ENCODE measurements at regions not wholly inside any gene's neighbourhood (a gene's known extent, or its start where the extent isn't known, plus 50 kb on each side); places are given as distances from the start of the nearest gene placed in this dataset.
A peak's percentile ranks its signal among the peaks of the same experiment; 100 is the strongest.

DNA sequence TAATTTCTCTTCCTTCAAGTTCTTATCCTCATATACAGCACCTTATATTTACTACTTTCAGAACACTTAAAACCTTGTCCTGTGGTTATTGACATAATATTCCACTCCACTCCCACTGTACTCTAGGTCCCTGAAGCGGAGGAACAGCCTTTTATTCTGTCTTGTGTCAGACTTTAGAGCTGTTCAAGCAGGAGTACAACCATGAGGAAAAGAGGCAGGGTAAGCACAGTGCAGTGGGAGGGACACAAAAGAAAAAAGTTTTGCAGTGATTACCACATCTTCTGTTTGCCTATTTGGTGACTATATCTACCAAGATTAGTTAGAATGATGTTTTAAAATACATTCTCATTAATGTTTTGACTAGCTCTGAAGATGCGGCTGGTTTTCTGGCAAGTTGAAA lies 122.0 kb upstream of the CEP126 start:
- no peak overlapping the region for H3K18ac ChIP-seq (ENCODE audit: low read depth, low read length)
- no peak overlapping the region for H3K27ac ChIP-seq (ENCODE audit: insufficient read depth, low read length)
- no peak overlapping the region for H4K5ac ChIP-seq (ENCODE audit: low read depth, low read length)
- no peak overlapping the region for H2BK5ac ChIP-seq (ENCODE audit: low read depth, low read length, poor library complexity, severe bottlenecking)
- H2BK20ac ChIP-seq (ENCODE audit: low read depth, low read length), result no peak overlapping the region
- no peak overlapping the region for H2AFZ ChIP-seq (replicated peaks; ENCODE audit: low read length, poor library complexity)
- no peak overlapping the region for H3K9ac ChIP-seq (ENCODE audit: low read depth, low read length)
- no peaks in the 10 kb centered on the region for H3K79me1 ChIP-seq (ENCODE audit: low read depth in 1 of 2, low read length in 2 of 2)
- H3K23ac ChIP-seq (ENCODE audit: low read depth, low read length), result no peak overlapping the region
- no peak overlapping the region for H2BK120ac ChIP-seq (ENCODE audit: low read depth, low read length)
- peak overlapping the region; percentile 37; the same call in 1 of the 2 replicates for H3K4ac ChIP-seq (ENCODE audit: low read depth, low read length)
- no peak for TF ChIP-seq MXI1 (IDR thresholded peaks at IDR 0.05; ENCODE audit: borderline replicate concordance, low read depth, low read length)
- TF ChIP-seq BHLHE40 (IDR thresholded peaks at IDR 0.05; ENCODE audit: low read depth, low read length), result no peak
- TF ChIP-seq, protein P1, sequence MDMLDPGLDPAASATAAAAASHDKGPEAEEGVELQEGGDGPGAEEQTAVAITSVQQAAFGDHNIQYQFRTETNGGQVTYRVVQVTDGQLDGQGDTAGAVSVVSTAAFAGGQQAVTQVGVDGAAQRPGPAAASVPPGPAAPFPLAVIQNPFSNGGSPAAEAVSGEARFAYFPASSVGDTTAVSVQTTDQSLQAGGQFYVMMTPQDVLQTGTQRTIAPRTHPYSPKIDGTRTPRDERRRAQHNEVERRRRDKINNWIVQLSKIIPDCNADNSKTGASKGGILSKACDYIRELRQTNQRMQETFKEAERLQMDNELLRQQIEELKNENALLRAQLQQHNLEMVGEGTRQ (IDR thresholded peaks at IDR 0.05; ENCODE audit: low read depth, low read length), result no peak
- no peak for TF ChIP-seq SMC3 (IDR thresholded peaks at IDR 0.05; ENCODE audit: low read depth, low read length)
- TF ChIP-seq, protein P2, sequence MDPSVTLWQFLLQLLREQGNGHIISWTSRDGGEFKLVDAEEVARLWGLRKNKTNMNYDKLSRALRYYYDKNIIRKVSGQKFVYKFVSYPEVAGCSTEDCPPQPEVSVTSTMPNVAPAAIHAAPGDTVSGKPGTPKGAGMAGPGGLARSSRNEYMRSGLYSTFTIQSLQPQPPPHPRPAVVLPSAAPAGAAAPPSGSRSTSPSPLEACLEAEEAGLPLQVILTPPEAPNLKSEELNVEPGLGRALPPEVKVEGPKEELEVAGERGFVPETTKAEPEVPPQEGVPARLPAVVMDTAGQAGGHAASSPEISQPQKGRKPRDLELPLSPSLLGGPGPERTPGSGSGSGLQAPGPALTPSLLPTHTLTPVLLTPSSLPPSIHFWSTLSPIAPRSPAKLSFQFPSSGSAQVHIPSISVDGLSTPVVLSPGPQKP (IDR thresholded peaks at IDR 0.05; ENCODE audit: borderline replicate concordance, low read depth, low read length), result no peak
- TF ChIP-seq RCOR1 (IDR thresholded peaks at IDR 0.05; ENCODE audit: insufficient replicate concordance, low read length), result no peak
- no peak for TF ChIP-seq CEBPB (IDR thresholded peaks at IDR 0.05; ENCODE audit: low read depth, low read length)
- TF ChIP-seq, protein P3, sequence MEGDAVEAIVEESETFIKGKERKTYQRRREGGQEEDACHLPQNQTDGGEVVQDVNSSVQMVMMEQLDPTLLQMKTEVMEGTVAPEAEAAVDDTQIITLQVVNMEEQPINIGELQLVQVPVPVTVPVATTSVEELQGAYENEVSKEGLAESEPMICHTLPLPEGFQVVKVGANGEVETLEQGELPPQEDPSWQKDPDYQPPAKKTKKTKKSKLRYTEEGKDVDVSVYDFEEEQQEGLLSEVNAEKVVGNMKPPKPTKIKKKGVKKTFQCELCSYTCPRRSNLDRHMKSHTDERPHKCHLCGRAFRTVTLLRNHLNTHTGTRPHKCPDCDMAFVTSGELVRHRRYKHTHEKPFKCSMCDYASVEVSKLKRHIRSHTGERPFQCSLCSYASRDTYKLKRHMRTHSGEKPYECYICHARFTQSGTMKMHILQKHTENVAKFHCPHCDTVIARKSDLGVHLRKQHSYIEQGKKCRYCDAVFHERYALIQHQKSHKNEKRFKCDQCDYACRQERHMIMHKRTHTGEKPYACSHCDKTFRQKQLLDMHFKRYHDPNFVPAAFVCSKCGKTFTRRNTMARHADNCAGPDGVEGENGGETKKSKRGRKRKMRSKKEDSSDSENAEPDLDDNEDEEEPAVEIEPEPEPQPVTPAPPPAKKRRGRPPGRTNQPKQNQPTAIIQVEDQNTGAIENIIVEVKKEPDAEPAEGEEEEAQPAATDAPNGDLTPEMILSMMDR (conservative IDR thresholded peaks at IDR 0.05; ENCODE audit: low read depth, low read length), result no peak
- no peak for TF ChIP-seq RAD21 (IDR thresholded peaks at IDR 0.05; ENCODE audit: low read length)
- TF ChIP-seq POLR2A (IDR thresholded peaks at IDR 0.05; ENCODE audit: low read depth, low read length), result no peak
- TF ChIP-seq RFX5 (IDR thresholded peaks at IDR 0.05; ENCODE audit: low read depth, low read length), result no peak
- TF ChIP-seq CHD1 (IDR thresholded peaks at IDR 0.05; ENCODE audit: low read depth, low read length), result no peak
- TF ChIP-seq MAFK (IDR thresholded peaks at IDR 0.05; ENCODE audit: low read depth, low read length), result no peak
- TF ChIP-seq FOS (IDR thresholded peaks at IDR 0.05; ENCODE audit: low read depth, low read length), result no peak
- no peak for TF ChIP-seq NFE2L2 (IDR thresholded peaks at IDR 0.05; ENCODE audit: low read depth, low read length)
- TF ChIP-seq MAZ (IDR thresholded peaks at IDR 0.05; ENCODE audit: borderline replicate concordance, low read depth, low read length), result no peak
- H4K8ac ChIP-seq (ENCODE audit: low read depth in 2 of 2, low read length in 2 of 2), result no peak overlapping the region
- H4K20me1 ChIP-seq (ENCODE audit: insufficient read depth, low read length), result no peaks in the 10 kb centered on the region
- no peaks in the 10 kb centered on the region for H3K9me3 ChIP-seq (ENCODE audit: control insufficient read depth, insufficient read depth, low read length)
- in situ Hi-C loops (cut with MboI; ENCODE audit: low sequenced_read_pairs) (no loop called here), dilution Hi-C loops (cut with HindIII; ENCODE audit: low sequenced_read_pairs, unreplicated experiment) (no loop called here), intact Hi-C loops (cut with micrococcal nuclease) (no loop called here)
- BruUV-seq (replicated peaks), result no TSS peak
- no peaks in the 10 kb centered on the region for H3K9me1 ChIP-seq (ENCODE audit: insufficient read depth, low read length)
- H3K4me1 ChIP-seq (ENCODE audit: control insufficient read depth, insufficient read depth, low read length), result peaks cover 7% of the 10 kb centered on the region; the same call in 1 of the 2 replicates
- no peak overlapping the region for H3K4me2 ChIP-seq (ENCODE audit: low read depth, low read length)
- H2BK15ac ChIP-seq (ENCODE audit: low read depth, low read length), result no peak overlapping the region
- H3K36me3 ChIP-seq (ENCODE audit: control insufficient read depth, insufficient read depth, low read length), result no peaks in the 10 kb centered on the region
- no peaks in the 10 kb centered on the region for H3K27me3 ChIP-seq (ENCODE audit: control insufficient read depth, insufficient read depth, low read length)
- no peak overlapping the region for H3K4me3 ChIP-seq (ENCODE audit: insufficient read depth, low read depth, low read length)
- H3K14ac ChIP-seq (replicated peaks; ENCODE audit: low read depth, low read length), result no peak overlapping the region
- ChIA-PET POLR2A (ENCODE audit: unreplicated experiment) (no interaction called here), CTCF (interaction anchor here (0.6 to 0.7 kb wide), 3 partner anchors 184 to 1193 kb away, joined by 3 read pairs; no protein-coding TSS in a partner anchor)
- no peak for DNase-seq
- no peak overlapping the region for H3K56ac ChIP-seq (ENCODE audit: extremely low read depth, insufficient read depth, low read length)
- H4K91ac ChIP-seq (ENCODE audit: insufficient read depth, low read depth, low read length), result no peak overlapping the region
- H2AK5ac ChIP-seq (ENCODE audit: low read depth, low read length), result no peak overlapping the region
- no peak overlapping the region for H2AK9ac ChIP-seq (replicated peaks; ENCODE audit: low read depth, low read length, poor library complexity)
- WGBS, 2 experiments (ENCODE audit: extremely low coverage in 2 of 2, insufficient read length in 1 of 2), result no CpG with 5 or more reads among the region's 2 CpGs
- peak; percentile 51 for ATAC-seq (ENCODE audit: low read depth)

All from IMR-90 (cell line).